SK-N-SH (cell line): ENCODE measurements at regions not wholly inside any gene's neighbourhood (a gene's known extent, or its start where the extent isn't known, plus 50 kb on each side); places are given as distances from the start of the nearest gene placed in this dataset.

Source experiments
- NRF1 ChIP-seq: IDR thresholded peaks from 2 replicates; pipeline ENCODE4 v1.6.1; 2012; ENCODE audit warnings: low read depth, mild to moderate bottlenecking, low read length
- SIN3A ChIP-seq: IDR thresholded peaks from 2 replicates; pipeline ENCODE4 v1.6.1; 2012; ENCODE audit warnings: low read depth, mild to moderate bottlenecking, low read length, moderate library complexity, borderline replicate concordance
- TAF1 ChIP-seq: IDR thresholded peaks from 2 replicates; pipeline ENCODE4 v1.6.1; 2012; ENCODE audit warnings: low read depth, mild to moderate bottlenecking, low read length, moderate library complexity, borderline replicate concordance
- TF ChIP-seq, protein P1 (sequence below): fragments of 200-600 bp; sonication (generic); IDR thresholded peaks from 2 replicates; pipeline ENCODE4 v1.6.1; 2017; ENCODE audit warnings: antibody characterized with exemption, mild to moderate bottlenecking, moderate library complexity
- TF ChIP-seq, protein P2 (sequence below): IDR thresholded peaks from 2 replicates; pipeline ENCODE4 v1.6.1; 2012; ENCODE audit warnings: mild to moderate bottlenecking, low read depth, low read length, moderate library complexity

DNA sequence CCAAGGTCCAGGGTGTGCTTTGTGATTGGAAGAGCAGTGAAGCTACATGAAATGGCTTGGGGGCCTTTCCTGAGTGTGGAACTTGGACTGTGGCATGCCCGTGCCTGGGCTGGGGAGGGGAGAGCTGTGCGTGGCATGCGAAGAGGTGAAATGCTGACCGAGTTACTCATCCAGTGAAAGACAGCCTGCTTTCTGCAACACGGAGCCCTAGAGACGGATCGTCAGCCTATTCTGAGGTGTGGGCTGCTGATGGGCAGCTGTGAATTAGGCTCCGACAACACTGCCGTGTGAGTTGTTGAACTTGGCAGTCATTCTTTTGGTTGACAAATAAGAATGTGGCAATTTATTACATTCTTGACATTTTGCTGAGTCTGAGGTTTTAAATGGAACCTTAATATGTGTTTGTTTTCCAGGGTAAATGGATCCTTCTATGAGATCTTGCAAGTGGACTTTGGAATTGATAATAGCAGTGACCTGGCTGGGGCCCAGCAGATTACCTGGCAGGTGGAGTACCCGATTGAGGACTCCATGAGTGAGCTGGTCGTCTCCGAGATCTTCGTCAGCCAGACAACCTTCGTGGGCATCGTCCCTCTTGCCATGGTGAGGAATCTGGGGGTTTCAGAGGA, 453.9 kb downstream of the AACS start:
- TF ChIP-seq, protein P1, sequence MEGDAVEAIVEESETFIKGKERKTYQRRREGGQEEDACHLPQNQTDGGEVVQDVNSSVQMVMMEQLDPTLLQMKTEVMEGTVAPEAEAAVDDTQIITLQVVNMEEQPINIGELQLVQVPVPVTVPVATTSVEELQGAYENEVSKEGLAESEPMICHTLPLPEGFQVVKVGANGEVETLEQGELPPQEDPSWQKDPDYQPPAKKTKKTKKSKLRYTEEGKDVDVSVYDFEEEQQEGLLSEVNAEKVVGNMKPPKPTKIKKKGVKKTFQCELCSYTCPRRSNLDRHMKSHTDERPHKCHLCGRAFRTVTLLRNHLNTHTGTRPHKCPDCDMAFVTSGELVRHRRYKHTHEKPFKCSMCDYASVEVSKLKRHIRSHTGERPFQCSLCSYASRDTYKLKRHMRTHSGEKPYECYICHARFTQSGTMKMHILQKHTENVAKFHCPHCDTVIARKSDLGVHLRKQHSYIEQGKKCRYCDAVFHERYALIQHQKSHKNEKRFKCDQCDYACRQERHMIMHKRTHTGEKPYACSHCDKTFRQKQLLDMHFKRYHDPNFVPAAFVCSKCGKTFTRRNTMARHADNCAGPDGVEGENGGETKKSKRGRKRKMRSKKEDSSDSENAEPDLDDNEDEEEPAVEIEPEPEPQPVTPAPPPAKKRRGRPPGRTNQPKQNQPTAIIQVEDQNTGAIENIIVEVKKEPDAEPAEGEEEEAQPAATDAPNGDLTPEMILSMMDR, result no peak
- no peak for TF ChIP-seq SIN3A
- TF ChIP-seq, protein P2, sequence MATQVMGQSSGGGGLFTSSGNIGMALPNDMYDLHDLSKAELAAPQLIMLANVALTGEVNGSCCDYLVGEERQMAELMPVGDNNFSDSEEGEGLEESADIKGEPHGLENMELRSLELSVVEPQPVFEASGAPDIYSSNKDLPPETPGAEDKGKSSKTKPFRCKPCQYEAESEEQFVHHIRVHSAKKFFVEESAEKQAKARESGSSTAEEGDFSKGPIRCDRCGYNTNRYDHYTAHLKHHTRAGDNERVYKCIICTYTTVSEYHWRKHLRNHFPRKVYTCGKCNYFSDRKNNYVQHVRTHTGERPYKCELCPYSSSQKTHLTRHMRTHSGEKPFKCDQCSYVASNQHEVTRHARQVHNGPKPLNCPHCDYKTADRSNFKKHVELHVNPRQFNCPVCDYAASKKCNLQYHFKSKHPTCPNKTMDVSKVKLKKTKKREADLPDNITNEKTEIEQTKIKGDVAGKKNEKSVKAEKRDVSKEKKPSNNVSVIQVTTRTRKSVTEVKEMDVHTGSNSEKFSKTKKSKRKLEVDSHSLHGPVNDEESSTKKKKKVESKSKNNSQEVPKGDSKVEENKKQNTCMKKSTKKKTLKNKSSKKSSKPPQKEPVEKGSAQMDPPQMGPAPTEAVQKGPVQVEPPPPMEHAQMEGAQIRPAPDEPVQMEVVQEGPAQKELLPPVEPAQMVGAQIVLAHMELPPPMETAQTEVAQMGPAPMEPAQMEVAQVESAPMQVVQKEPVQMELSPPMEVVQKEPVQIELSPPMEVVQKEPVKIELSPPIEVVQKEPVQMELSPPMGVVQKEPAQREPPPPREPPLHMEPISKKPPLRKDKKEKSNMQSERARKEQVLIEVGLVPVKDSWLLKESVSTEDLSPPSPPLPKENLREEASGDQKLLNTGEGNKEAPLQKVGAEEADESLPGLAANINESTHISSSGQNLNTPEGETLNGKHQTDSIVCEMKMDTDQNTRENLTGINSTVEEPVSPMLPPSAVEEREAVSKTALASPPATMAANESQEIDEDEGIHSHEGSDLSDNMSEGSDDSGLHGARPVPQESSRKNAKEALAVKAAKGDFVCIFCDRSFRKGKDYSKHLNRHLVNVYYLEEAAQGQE, result no peak
- no peak for TF ChIP-seq NRF1
- no peak for TF ChIP-seq TAF1
